Colon (tissue), 2 donors: ENCODE measurements at regions not wholly inside any gene's neighbourhood (a gene's known extent, or its start where the extent isn't known, plus 50 kb on each side); places are given as distances from the start of the nearest gene placed in this dataset.

ENCODE experiments used
- FAIRE-seq: peaks from 2 replicates; lab custom pipeline; 2012; peaks lifted over from hg19 to GRCh38; lab: Jason Lieb, UNC
- donor health status: control.
- donor health status: control.

- no peak for FAIRE-seq
Measured at GRCh38 chr15:94607176-94607654, 375.9 kb downstream of the MCTP2 start.

DNA sequence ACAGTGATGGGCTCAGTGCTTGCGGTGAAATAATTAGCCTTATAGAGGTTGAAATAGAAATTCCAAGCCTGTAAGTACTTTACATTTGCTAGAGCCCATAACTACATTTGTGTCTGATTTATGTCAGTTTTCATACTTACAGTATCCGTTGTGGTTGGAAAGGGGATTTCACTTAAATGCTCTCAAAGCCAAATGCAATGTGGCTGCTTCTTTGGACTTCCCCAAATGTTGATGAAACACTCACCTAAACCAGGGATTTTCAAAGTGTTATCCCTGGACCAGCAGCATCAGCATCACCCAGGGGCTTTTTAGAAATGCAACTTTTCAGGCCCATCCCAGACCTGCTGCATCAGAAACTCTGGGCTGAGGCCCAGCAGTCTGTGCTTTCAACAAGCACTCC, 378.7 kb downstream of the MCTP2 start:
- no peak for FAIRE-seq

GRCh38 chr15:94610485-94610884, 379.1 kb downstream of the MCTP2 start:
- no peak for FAIRE-seq

DNA sequence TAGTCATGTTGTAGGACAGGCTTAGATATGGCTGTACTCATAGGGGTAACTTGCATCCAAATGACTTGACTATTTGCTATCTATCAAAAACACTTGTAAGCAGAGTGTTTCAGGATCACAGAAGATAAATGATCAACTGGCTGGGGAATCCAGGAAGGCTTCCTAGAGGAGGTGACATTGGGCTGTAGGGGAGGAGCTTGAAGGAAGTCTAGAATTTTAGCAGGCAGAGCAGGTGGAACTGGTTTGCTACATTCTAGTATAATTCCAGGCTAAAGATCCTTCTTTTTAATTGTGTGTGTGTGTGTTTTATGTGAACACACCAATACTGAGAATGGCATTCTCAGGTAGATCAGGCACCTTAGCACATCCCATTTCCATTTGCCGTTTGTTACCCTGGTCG, 380.3 kb downstream of the MCTP2 start:
- FAIRE-seq = no peak

DNA sequence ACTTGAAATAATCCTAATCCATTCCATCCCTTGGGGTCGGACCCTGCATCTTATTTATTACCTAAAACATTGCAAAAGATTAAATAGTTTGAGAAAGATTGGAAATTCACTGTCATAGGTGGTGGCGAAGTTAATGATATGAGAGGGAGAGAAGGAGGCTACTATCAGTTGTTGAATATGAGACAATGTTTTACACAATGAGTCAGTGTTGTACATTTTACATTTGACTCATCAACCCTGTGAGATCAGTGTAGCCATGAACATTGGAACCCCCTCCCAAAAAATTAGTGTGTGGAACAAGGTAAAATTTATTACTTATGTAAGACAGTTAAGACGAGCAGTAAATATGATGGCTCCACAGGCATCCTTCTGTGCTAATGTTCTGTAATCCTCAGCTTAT, 384.3 kb downstream of the MCTP2 start:
- FAIRE-seq = no peak

- FAIRE-seq = no peak
Measured at GRCh38 chr15:94620632-94621031, 389.3 kb downstream of the MCTP2 start.

DNA sequence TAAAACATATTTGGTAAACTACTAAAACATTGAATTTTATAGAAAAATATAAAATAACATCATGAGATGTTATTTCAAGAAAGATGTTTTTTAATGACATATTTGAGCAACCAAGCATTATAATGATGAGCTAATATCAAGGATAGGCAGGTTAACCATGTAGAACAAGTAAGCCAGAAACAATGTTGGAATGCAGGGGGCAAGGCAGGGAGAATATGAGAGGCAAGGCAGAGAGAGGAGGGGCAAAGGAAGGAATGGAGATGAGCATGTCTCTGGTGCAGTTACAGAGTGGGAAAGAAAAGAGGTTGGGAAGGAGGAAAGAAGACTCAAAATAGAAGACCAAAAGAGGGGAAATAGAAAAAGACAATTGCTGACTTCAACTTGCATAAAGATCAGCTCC, 390.4 kb downstream of the MCTP2 start:
- FAIRE-seq = no peak

DNA sequence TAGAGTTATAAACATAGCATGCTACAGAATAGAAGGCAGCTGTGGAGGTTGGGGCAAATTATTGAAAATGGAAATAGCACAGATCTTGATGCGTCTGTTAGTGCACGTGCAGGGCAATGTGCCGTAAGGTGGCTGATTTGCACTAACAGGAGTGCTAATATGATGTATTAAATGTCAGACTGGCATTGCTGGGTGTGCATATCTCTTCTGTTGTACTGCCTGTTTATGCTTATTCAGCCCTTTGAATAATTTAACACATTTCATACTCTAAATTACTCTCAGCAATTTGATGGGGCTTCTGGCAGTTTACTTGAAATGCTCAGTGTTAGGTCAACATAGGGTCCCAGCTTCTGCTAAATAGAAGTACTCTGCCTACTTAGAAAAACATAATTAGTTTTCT, 395.6 kb downstream of the MCTP2 start:
- no peak for FAIRE-seq

- no peak for FAIRE-seq
Measured at GRCh38 chr15:94631608-94632007, 400.2 kb downstream of the MCTP2 start.

DNA sequence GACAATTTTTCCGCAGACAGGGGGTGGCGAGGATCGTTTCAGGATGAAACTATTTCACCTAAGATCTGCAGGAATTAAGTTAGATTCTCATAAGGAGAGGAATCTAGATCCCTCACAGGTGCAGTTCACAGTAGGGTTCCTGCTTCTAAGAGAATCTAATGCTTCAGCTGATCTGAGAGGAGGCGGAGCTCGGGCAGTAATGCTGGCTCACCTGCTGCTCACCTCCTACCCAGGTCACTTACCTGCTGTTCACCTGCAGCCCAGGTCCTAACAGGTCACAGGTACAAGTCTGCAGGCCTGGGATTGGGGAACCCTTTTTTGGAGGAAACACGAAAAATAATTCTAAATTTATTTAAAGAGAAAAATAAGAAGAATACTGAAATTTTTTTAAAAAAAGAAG, 406.8 kb downstream of the MCTP2 start:
- no peak for FAIRE-seq

- no peak for FAIRE-seq
Measured at GRCh38 chr15:94639701-94640100, 408.3 kb downstream of the MCTP2 start.

- no peak for FAIRE-seq
Measured at GRCh38 chr15:94644433-94644832, 413.1 kb downstream of the MCTP2 start.

DNA sequence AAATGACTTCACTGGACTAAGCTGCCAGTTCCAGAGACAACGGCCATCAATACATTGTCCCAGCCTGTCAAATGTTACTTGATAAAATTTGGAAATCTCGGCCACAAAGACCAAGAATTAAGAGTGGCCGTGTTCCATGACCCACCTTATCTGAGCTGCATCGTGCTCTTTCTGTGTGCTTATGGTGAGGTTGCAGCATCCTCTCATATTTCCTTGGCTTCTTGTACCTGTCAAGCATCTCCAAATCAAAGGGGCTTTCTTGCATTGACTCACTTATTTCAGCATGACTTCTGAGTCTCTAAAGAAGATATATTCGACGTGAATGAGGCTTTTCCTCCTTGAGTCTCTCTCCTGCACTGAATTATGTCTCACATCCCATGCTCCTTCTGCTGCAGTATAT, 421.7 kb downstream of the MCTP2 start:
- no peak for FAIRE-seq

DNA sequence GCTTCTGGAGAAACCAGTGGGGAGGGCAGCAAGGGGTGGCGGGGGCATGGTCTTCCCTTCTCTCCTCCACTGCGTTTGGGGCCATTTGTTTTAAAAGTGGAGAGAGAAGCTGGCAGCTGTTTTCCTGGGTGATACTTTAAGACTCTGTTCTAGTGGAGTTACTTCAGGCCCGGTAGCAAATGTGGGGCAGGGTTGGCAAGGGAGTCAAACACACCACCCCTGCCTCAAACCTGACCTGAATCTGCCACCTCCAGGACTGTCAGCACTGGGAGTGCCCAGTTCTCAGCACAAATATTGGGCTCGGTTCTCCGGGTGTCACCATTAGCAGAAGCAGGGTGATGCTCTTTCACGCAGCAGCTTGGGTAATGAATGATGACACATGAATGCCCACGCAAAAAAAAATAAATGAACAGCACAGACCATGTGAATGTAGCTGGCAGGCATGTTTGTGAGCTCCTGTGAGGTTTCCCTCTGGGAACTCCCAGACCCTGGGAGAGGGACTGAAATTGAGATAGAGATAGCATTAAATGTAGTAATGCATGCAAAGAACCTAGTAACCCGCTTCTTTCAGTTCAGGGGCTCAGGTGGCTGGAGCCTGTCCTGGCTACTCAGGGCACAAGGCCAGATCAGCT, 424.0 kb downstream of the MCTP2 start:
- FAIRE-seq = no peak

GRCh38 chr15:94665676-94666441, 434.5 kb downstream of the MCTP2 start:
- FAIRE-seq = no peak

- no peak for FAIRE-seq
Measured at GRCh38 chr15:94666553-94666952, 435.2 kb downstream of the MCTP2 start.

- FAIRE-seq = no peak
Measured at GRCh38 chr15:94667109-94667508, 435.7 kb downstream of the MCTP2 start.

DNA sequence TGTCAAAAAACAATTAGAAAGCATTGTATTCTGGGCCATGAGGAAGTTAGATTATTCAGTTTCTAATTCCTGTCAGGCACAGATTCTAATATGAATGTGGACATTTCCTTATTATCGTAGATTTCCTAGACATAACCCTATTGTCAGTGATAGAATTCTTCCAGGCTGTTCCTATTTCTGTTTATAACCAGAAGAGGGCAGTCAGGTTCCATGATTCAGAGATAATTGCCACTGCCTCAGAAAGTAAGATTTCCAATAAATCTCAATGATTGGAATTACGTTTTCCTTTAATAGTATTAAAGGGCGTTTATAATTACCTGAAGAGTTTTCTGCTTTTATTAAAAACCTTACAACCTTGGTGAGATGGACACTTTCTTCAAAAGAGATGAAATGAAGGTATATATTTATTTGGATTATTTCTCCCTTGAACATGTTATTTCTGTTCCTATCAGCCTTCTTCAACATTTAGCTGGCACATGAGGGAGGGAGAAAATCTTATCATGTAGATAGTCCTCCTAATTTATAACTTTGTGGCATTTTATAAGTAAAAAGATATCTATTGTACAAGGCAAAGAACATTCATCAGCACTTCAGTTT, 439.2 kb downstream of the MCTP2 start:
- no peak for FAIRE-seq

- no peak for FAIRE-seq
Measured at GRCh38 chr15:94671858-94672532, 440.6 kb downstream of the MCTP2 start.

DNA sequence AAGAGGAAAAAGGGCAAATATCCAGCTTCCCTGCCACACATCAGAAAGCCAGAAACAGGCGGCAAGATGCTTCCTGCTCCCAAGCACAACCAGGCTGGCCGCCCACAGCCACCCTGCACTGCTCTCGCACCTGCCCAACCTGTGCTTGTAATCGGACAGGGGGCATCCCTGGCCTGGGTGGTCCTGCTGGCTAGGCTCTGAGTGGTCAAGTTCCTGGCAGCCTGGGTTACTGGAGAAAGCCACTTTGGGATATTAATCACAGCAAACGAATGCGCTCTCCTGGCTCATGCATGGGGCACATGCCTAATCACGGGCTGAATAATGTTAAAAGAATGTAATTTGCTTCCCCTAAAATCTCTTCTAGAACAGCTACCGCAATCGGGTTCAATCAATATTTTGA, 442.4 kb downstream of the MCTP2 start:
- FAIRE-seq = no peak

DNA sequence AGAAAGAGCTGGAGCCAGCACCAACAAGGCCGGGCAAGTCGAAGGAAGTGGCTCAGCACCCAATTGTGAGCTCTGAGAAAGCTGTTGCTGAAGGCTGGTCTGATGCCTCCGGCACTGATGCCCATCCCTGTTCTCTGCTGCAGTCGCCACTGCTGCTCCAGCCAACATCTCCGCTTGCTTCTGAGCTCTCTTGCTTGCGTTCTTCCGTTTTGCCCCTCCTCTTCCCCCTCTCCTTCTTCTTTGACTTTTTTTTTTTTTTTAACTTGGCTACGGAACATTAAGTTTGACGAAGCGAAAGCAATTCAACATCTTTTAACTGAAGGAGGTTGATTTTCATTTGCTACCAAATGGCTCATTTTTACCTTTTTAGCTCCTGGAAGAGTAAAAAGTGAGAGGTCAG, 442.9 kb downstream of the MCTP2 start:
- no peak for FAIRE-seq

GRCh38 chr15:94677202-94677790, 445.9 kb downstream of the MCTP2 start:
- no peak for FAIRE-seq

GRCh38 chr15:94682171-94682570, 450.8 kb downstream of the MCTP2 start:
- no peak for FAIRE-seq
